Mesenchymal stem cell (in vitro differentiated cells and primary cell): ENCODE measurements at regions not wholly inside any gene's neighbourhood (a gene's known extent, or its start where the extent isn't known, plus 50 kb on each side); places are given as distances from the start of the nearest gene placed in this dataset.

Source experiments
- DNase-seq: peaks from one replicate; pipeline ENCODE4 v3.0.0-alpha.2; 2013
- H2AFZ ChIP-seq: one replicate; pipeline ENCODE4 v1.6.1; 2013; ENCODE audit warnings: low read depth, mild to moderate bottlenecking, control low read depth, inconsistent platforms, low read length, moderate library complexity
- H2AK5ac ChIP-seq: 2 replicates; pipeline ENCODE4 v1.6.1; 2013; ENCODE audit warnings: low read length, moderate library complexity, mild to moderate bottlenecking, inconsistent platforms; ENCODE audit not compliant: severe bottlenecking
- H2BK120ac ChIP-seq: one replicate; pipeline ENCODE4 v1.6.1; 2013; ENCODE audit warnings: low read depth, mild to moderate bottlenecking, inconsistent platforms, low read length, moderate library complexity
- H2BK12ac ChIP-seq, 2 experiments: one replicate each; pipeline ENCODE4 v1.6.1; 2013; ENCODE audit warnings: inconsistent platforms in 2 of 2, low read length in 2 of 2, mild to moderate bottlenecking in 2 of 2, moderate library complexity in 2 of 2, control low read depth in 1 of 2
- H2BK15ac ChIP-seq: one replicate; pipeline ENCODE4 v1.6.1; 2013; ENCODE audit warnings: mild to moderate bottlenecking, low read depth, inconsistent platforms; ENCODE audit not compliant: poor library complexity, severe bottlenecking
- H2BK5ac ChIP-seq: 2 replicates; pipeline ENCODE4 v1.6.1; 2013; ENCODE audit warnings: low read depth, mild to moderate bottlenecking, low read length, control low read depth, inconsistent platforms; ENCODE audit not compliant: poor library complexity, severe bottlenecking
- H3K14ac ChIP-seq, 2 experiments: one replicate each; pipeline ENCODE4 v1.6.1; 2013; ENCODE audit warnings: inconsistent platforms in 2 of 2, low read length in 2 of 2, control low read depth in 1 of 2, mild to moderate bottlenecking in 1 of 2, moderate library complexity in 1 of 2
- H3K18ac ChIP-seq, 2 experiments: one replicate each; pipeline ENCODE4 v1.6.1; 2013; ENCODE audit warnings: inconsistent platforms in 2 of 2, low read length in 2 of 2, control low read depth in 1 of 2, low read depth in 1 of 2, mild to moderate bottlenecking in 1 of 2
- H3K23ac ChIP-seq, 2 experiments: one replicate each; pipeline ENCODE4 v1.6.1; 2013; ENCODE audit warnings: inconsistent platforms in 2 of 2, low read length in 2 of 2, mild to moderate bottlenecking in 2 of 2, moderate library complexity in 2 of 2, control low read depth in 1 of 2
- H3K27ac ChIP-seq: 2 replicates; pipeline ENCODE4 v1.5.1; 2013; ENCODE audit warnings: mild to moderate bottlenecking, moderate library complexity, low read length, control low read depth, inconsistent platforms; ENCODE audit not compliant: poor library complexity, severe bottlenecking
- H3K27me3 ChIP-seq, 2 experiments: 2 replicates each; pipeline versions ENCODE4 v1.6.1 to v1.7.0; 2013; ENCODE audit warnings: low read length in 2 of 2, mild to moderate bottlenecking in 2 of 2, moderate library complexity in 2 of 2, control low read depth in 1 of 2, inconsistent platforms in 1 of 2; ENCODE audit not compliant: control insufficient read depth in 1 of 2, insufficient read depth in 1 of 2
- H3K36me3 ChIP-seq, 2 experiments: 2 replicates each; pipeline versions ENCODE4 v1.6.1 to v1.7.0; 2013; ENCODE audit warnings: low read length in 2 of 2, control low read depth in 1 of 2, inconsistent platforms in 1 of 2, low read depth in 1 of 2, mild to moderate bottlenecking in 1 of 2; ENCODE audit not compliant: insufficient read depth in 2 of 2, control insufficient read depth in 1 of 2
- H3K4ac ChIP-seq, 2 experiments: one replicate each; pipeline ENCODE4 v1.6.1; 2013; ENCODE audit warnings: inconsistent platforms in 2 of 2, low read length in 2 of 2, mild to moderate bottlenecking in 2 of 2, moderate library complexity in 2 of 2, control low read depth in 1 of 2, low read depth in 1 of 2
- H3K4me1 ChIP-seq: 2 replicates; pipeline ENCODE4 v1.6.1; 2013; ENCODE audit warnings: low read depth, low read length, control low read depth; ENCODE audit not compliant: control insufficient read depth, insufficient read depth
- H3K4me2 ChIP-seq: 2 replicates; pipeline ENCODE4 v1.6.1; 2013; ENCODE audit warnings: low read length, mild to moderate bottlenecking, inconsistent platforms; ENCODE audit not compliant: poor library complexity, severe bottlenecking
- H3K4me3 ChIP-seq, 2 experiments: 2 replicates each; pipeline versions ENCODE4 v1.5.1 to v1.7.0; 2013; ENCODE audit warnings: low read length in 2 of 2, mild to moderate bottlenecking in 2 of 2, control low read depth in 1 of 2, low read depth in 1 of 2; ENCODE audit not compliant: insufficient read depth in 1 of 2
- H3K79me1 ChIP-seq: replicated peaks from 2 replicates; pipeline ENCODE4 v1.6.1; 2013; ENCODE audit warnings: mild to moderate bottlenecking, control low read depth, low read length, inconsistent platforms; ENCODE audit not compliant: poor library complexity, severe bottlenecking
- H3K9ac ChIP-seq: 2 replicates; pipeline ENCODE4 v1.7.0; 2013; ENCODE audit warnings: mild to moderate bottlenecking, low read length, moderate library complexity
- H3K9me3 ChIP-seq: 2 replicates; pipeline ENCODE4 v1.7.0; 2013; ENCODE audit warnings: mild to moderate bottlenecking, low read length; ENCODE audit not compliant: control insufficient read depth
- H4K8ac ChIP-seq: one replicate; pipeline ENCODE4 v1.6.1; 2013; ENCODE audit warnings: inconsistent platforms, mild to moderate bottlenecking, low read length, moderate library complexity
- H4K91ac ChIP-seq: one replicate; pipeline ENCODE4 v1.6.1; 2013; ENCODE audit warnings: mild to moderate bottlenecking, low read length, inconsistent platforms
- WGBS: methylation state at CpG from one replicate; pipeline ENCODE4 v1.1.7; 2013; ENCODE audit warnings: mixed read lengths; 5-methylcytosine and 5-hydroxymethylcytosine counted together

DNA sequence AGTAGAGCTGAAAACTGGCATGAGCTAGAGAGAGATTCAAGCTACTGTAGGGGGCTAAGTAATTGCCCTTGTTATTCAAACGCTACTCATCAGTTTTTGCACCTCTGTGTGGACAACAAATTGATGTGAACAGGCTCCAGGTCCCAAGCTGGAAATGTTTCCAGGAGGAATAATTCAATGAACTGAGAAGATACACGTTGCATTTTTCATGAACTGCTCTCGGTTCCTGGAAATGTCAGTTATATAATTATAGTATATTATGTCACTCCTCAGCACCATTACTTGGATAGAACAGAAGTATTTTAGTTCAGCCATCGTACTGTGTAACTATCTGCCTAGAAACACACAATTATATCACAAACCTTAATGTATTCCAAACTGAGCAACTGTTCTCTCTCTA is 65.9 kb upstream of the A1CF start:
- no peak overlapping the region for H2AK5ac ChIP-seq
- no peak overlapping the region for H3K14ac ChIP-seq
- H3K27ac ChIP-seq, result no peak overlapping the region
- no peak overlapping the region for H3K4ac ChIP-seq
- peaks cover 0 to 2% of the 10 kb centered on the region in 2 experiments for H3K27me3 ChIP-seq
- H3K4me3 ChIP-seq, result no peak overlapping the region
- no peak overlapping the region for H2BK120ac ChIP-seq
- H3K23ac ChIP-seq, result no peak overlapping the region
- no peak overlapping the region for H4K91ac ChIP-seq
- no peaks in the 10 kb centered on the region for H3K9me3 ChIP-seq
- no peak overlapping the region for H2BK12ac ChIP-seq
- H2BK15ac ChIP-seq, result no peak overlapping the region
- H2AFZ ChIP-seq, result no peak overlapping the region
- WGBS, result 52% methylated on average over 2 of the region's 4 CpGs
- no peak overlapping the region for H3K4me2 ChIP-seq
- no peak overlapping the region for H3K9ac ChIP-seq
- no peak overlapping the region for H3K18ac ChIP-seq
- H2BK5ac ChIP-seq, result no peak overlapping the region
- no peaks in the 10 kb centered on the region for H3K79me1 ChIP-seq
- no peaks in the 10 kb centered on the region for H3K4me1 ChIP-seq
- no peak overlapping the region for H4K8ac ChIP-seq
- H3K36me3 ChIP-seq, result no peaks in the 10 kb centered on the region
- no peak for DNase-seq

DNA sequence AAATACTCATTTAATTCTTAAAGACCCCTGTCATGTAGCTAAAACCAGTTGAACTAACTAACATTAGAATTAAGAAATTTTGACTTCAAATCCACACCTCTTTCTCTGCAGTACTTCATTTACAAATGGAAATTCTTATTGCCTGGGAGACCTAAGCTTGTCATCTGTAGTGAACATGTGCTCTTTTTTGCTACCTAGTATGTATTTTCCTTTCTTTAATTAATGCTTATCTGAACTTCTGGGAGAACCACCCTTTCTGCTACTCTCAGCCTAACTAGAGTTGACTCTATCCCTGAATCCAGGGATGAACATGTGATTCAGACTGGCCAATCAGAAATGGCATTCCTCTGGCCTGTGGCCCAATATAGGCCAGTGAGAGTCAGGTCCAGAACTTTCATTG is 75.9 kb upstream of the A1CF start:
- H3K23ac ChIP-seq, result no peak overlapping the region
- H4K91ac ChIP-seq, result no peak overlapping the region
- no peak overlapping the region for H3K27ac ChIP-seq
- no peak overlapping the region for H3K14ac ChIP-seq
- no peak overlapping the region for H3K18ac ChIP-seq
- H2BK12ac ChIP-seq, result no peak overlapping the region
- H3K4ac ChIP-seq, result no peak overlapping the region
- no peak overlapping the region for H3K9ac ChIP-seq
- H2BK120ac ChIP-seq, result no peak overlapping the region
- no peak overlapping the region for H4K8ac ChIP-seq
- H3K9me3 ChIP-seq, result no peaks in the 10 kb centered on the region
- H3K27me3 ChIP-seq, result peaks cover 0 to 3% of the 10 kb centered on the region in 2 experiments
- no peak overlapping the region for H3K4me2 ChIP-seq
- no peak overlapping the region for H2AFZ ChIP-seq
- no peak for DNase-seq
- H3K36me3 ChIP-seq, result no peaks in the 10 kb centered on the region
- H3K4me1 ChIP-seq, result no peaks in the 10 kb centered on the region
- no peak overlapping the region for H2BK5ac ChIP-seq
- no peak overlapping the region for H2BK15ac ChIP-seq
- no peak overlapping the region for H2AK5ac ChIP-seq
- H3K79me1 ChIP-seq, result no peaks in the 10 kb centered on the region
- no peak overlapping the region for H3K4me3 ChIP-seq

DNA sequence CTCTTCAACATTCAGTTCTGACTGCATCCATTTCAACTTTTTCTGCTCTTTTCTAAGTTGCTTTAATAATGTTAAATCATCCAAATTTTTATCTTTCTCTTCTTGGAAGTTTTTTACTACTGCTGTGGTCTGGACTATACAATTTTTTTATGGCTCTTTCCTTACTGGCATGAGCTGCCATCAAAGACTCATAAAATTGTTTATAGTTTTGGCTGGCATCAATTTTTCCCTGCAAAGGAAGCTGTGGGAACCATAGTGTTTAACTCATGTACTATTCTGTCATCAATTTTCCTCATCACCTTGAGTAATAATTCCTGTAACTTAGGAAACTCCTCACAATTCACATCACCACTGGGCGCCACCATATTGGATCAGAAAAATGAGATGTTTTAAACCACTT is 77.6 kb upstream of the A1CF start:
- Histone ChIP-seq H2BK15ac (no peak overlapping the region), H3K23ac (no peak overlapping the region), H3K9me3 (no peaks in the 10 kb centered on the region), H4K8ac (no peak overlapping the region), H2BK120ac (no peak overlapping the region), H2BK12ac (no peak overlapping the region), H3K4me3 (no peak overlapping the region), H3K79me1 (no peaks in the 10 kb centered on the region), H2AFZ (no peak overlapping the region), H3K4me1 (no peaks in the 10 kb centered on the region), H4K91ac (no peak overlapping the region), H3K18ac (no peak overlapping the region), H3K27ac (no peak overlapping the region), H2BK5ac (no peak overlapping the region), H3K36me3 (no peaks in the 10 kb centered on the region), H3K4ac (no peak overlapping the region), H2AK5ac (no peak overlapping the region), H3K9ac (no peak overlapping the region), H3K4me2 (no peak overlapping the region), H3K27me3 (peaks cover 0 to 3% of the 10 kb centered on the region in 2 experiments), H3K14ac (no peak overlapping the region)
- WGBS, result 50% methylated on average over 1 of the region's 1 CpG
- DNase-seq, result no peak

- H3K4me3 ChIP-seq, result no peak overlapping the region
- 78% methylated on average over 4 of the region's 4 CpGs for WGBS
- H2BK5ac ChIP-seq, result no peak overlapping the region
- H2BK120ac ChIP-seq, result no peak overlapping the region
- no peak overlapping the region for H2BK12ac ChIP-seq
- no peak overlapping the region for H3K9ac ChIP-seq
- no peak overlapping the region for H4K8ac ChIP-seq
- H3K36me3 ChIP-seq, result no peaks in the 10 kb centered on the region
- no peak overlapping the region for H2AFZ ChIP-seq
- H3K9me3 ChIP-seq, result no peaks in the 10 kb centered on the region
- H3K27me3 ChIP-seq, result no peaks in the 10 kb centered on the region
- no peak for DNase-seq
- H3K4me2 ChIP-seq, result no peak overlapping the region
- no peak overlapping the region for H2AK5ac ChIP-seq
- H3K23ac ChIP-seq, result no peak overlapping the region
- no peak overlapping the region for H3K14ac ChIP-seq
- H3K27ac ChIP-seq, result no peak overlapping the region
- H3K4me1 ChIP-seq, result no peaks in the 10 kb centered on the region
- no peak overlapping the region for H2BK15ac ChIP-seq
- H4K91ac ChIP-seq, result no peak overlapping the region
- no peak overlapping the region for H3K4ac ChIP-seq
- H3K18ac ChIP-seq, result no peak overlapping the region
- no peaks in the 10 kb centered on the region for H3K79me1 ChIP-seq
Measured at GRCh38 chr10:50968386-50969091, 83.1 kb upstream of the A1CF start.
